H1 (cell line): ENCODE measurements at regions not wholly inside any gene's neighbourhood (a gene's known extent, or its start where the extent isn't known, plus 50 kb on each side); places are given as distances from the start of the nearest gene placed in this dataset.

Experiments used
- ATF2 ChIP-seq: IDR thresholded peaks from 2 replicates; pipeline ENCODE4 v1.6.1; 2012; ENCODE audit warnings: low read length, inconsistent platforms
- CEBPB ChIP-seq: IDR thresholded peaks from 2 replicates; pipeline ENCODE4 v1.6.1; 2012; ENCODE audit warnings: low read depth, low read length
- CTCF ChIP-seq, 3 experiments: IDR thresholded peaks; 1 replicate in 2 of 3; 2 replicates in 1 of 3; pipeline versions ENCODE4 v1.5.1 to v1.6.1; 2011; ENCODE audit warnings: low read length in 3 of 3, mild to moderate bottlenecking in 3 of 3, inconsistent platforms in 2 of 3, low read depth in 1 of 3, moderate library complexity in 1 of 3; ENCODE audit not compliant: insufficient read depth in 1 of 3; ENCODE audit errors: control extremely low read depth in 1 of 3
- EGR1 ChIP-seq: IDR thresholded peaks from 2 replicates; pipeline ENCODE4 v1.6.1; 2011; ENCODE audit warnings: low read depth, low read length, borderline replicate concordance
- EP300 ChIP-seq, 2 experiments: IDR thresholded peaks; 1 replicate in 1 of 2; 2 replicates in 1 of 2; pipeline ENCODE4 v1.6.1; 2011 to 2012; ENCODE audit warnings: low read depth in 2 of 2, low read length in 2 of 2, mild to moderate bottlenecking in 2 of 2, borderline replicate concordance in 1 of 2, inconsistent platforms in 1 of 2, moderate library complexity in 1 of 2
- EZH2 ChIP-seq: fragments of 200-600 bp; sonication (generic); IDR thresholded peaks from 2 replicates; pipeline ENCODE4 v1.7.1; 2012; ENCODE audit warnings: low read depth, mild to moderate bottlenecking, moderate library complexity, low read length, inconsistent platforms; ENCODE audit not compliant: severe bottlenecking
- KDM1A ChIP-seq: fragments of 200-600, 300-600 bp; sonication (generic); IDR thresholded peaks from 2 replicates; pipeline ENCODE4 v1.7.1; 2016; ENCODE audit warnings: mild to moderate bottlenecking, low read length, borderline replicate concordance
- POLR2A ChIP-seq, 2 experiments: IDR thresholded peaks; 1 replicate in 1 of 2; 2 replicates in 1 of 2; pipeline ENCODE4 v1.6.1; 2011; ENCODE audit warnings: low read depth in 2 of 2, low read length in 2 of 2, mild to moderate bottlenecking in 2 of 2; ENCODE audit errors: control extremely low read depth in 1 of 2
- SP1 ChIP-seq: IDR thresholded peaks from 2 replicates; pipeline ENCODE4 v1.6.1; 2011; ENCODE audit warnings: low read depth, low read length
- ZNF274 ChIP-seq: IDR thresholded peaks from 2 replicates; pipeline ENCODE4 v1.7.0; 2012; ENCODE audit warnings: low read length, borderline replicate concordance; ENCODE audit errors: extremely low read depth
- TF ChIP-seq, protein P1 (sequence below): IDR thresholded peaks from 2 replicates; pipeline ENCODE4 v1.6.1; 2012; ENCODE audit warnings: inconsistent platforms

DNA sequence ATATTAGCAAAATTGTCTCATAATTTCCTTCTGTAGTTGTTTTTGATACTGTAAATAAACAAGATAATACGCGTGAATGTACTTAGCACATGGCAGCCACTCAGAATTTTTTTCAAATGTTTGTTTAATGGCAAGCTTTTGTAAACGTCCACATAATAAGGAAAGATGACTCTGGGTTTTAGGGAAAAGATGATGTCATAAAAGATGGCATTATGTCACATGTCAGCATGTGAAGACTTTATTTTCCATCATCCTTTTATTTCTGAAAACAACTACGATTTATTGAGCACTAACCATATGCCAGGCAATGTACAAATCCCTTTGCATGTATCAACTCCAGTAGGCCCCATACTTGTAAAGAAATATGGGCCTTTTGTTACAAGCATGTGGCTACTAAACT is 139.9 kb downstream of the C11orf91 start:
- TF ChIP-seq, protein P1, sequence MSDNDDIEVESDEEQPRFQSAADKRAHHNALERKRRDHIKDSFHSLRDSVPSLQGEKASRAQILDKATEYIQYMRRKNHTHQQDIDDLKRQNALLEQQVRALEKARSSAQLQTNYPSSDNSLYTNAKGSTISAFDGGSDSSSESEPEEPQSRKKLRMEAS, result no peak
- TF ChIP-seq CTCF (IDR thresholded peaks at IDR 0.05; ENCODE audit: control extremely low read depth in 1 of 3, insufficient read depth in 1 of 3, low read depth in 1 of 3, low read length in 3 of 3), result no peak
- no peak for TF ChIP-seq POLR2A (IDR thresholded peaks at IDR 0.05; ENCODE audit: control extremely low read depth in 1 of 2, low read depth in 2 of 2, low read length in 2 of 2)
- no peak for TF ChIP-seq EP300 (IDR thresholded peaks at IDR 0.05; ENCODE audit: borderline replicate concordance in 1 of 2, low read depth in 2 of 2, low read length in 2 of 2)
- TF ChIP-seq SP1, result no peak
- TF ChIP-seq CEBPB, result no peak
- no peak for TF ChIP-seq ATF2
- no peak for TF ChIP-seq KDM1A
- no peak for TF ChIP-seq ZNF274
- no peak for TF ChIP-seq EZH2
- TF ChIP-seq EGR1, result no peak
